ENCODE measurements at regions not wholly inside any gene's neighbourhood (a gene's known extent, or its start where the extent isn't known, plus 50 kb on each side); places are given as distances from the start of the nearest gene placed in this dataset.

GRCh38 chr6:16930432-16930831 is 169.2 kb upstream of the ATXN1 start:
- H3K4me3 ChIP-seq (ENCODE audit: low read length), result no peak overlapping the region
- no peak for TF ChIP-seq ZNF274 (IDR thresholded peaks at IDR 0.05; ENCODE audit: low read depth, low read length)

- H3K4me3 ChIP-seq (ENCODE audit: low read length), result no peak overlapping the region
- TF ChIP-seq ZNF274 (IDR thresholded peaks at IDR 0.05; ENCODE audit: low read depth, low read length), result no peak
Observed at GRCh38 chr6:16929809-16930208, 168.5 kb upstream of the ATXN1 start.

- TF ChIP-seq ZNF274 (IDR thresholded peaks at IDR 0.05; ENCODE audit: low read depth, low read length), result no peak
- H3K4me3 ChIP-seq (ENCODE audit: low read length), result no peak overlapping the region
Observed at GRCh38 chr6:16928387-16928786, 167.1 kb upstream of the ATXN1 start.

GRCh38 chr6:16927205-16927604 is 165.9 kb upstream of the ATXN1 start:
- no peak overlapping the region for H3K4me3 ChIP-seq (ENCODE audit: low read length)
- no peak for TF ChIP-seq ZNF274 (IDR thresholded peaks at IDR 0.05; ENCODE audit: low read depth, low read length)

- no peak for TF ChIP-seq ZNF274 (IDR thresholded peaks at IDR 0.05; ENCODE audit: low read depth, low read length)
- no peak overlapping the region for H3K4me3 ChIP-seq (ENCODE audit: low read length)
Observed at GRCh38 chr6:16925461-16925860, 164.2 kb upstream of the ATXN1 start.

- TF ChIP-seq ZNF274 (IDR thresholded peaks at IDR 0.05; ENCODE audit: low read depth, low read length), result no peak
- no peak overlapping the region for H3K4me3 ChIP-seq (ENCODE audit: low read length)
Observed at GRCh38 chr6:16922282-16922681, 161.0 kb upstream of the ATXN1 start.

- no peak for TF ChIP-seq ZNF274 (IDR thresholded peaks at IDR 0.05; ENCODE audit: low read depth, low read length)
- H3K4me3 ChIP-seq (ENCODE audit: low read length), result no peak overlapping the region
Observed at GRCh38 chr6:16921399-16922110, 160.3 kb upstream of the ATXN1 start.

- TF ChIP-seq ZNF274 (IDR thresholded peaks at IDR 0.05; ENCODE audit: low read depth, low read length), result no peak
- no peak overlapping the region for H3K4me3 ChIP-seq (ENCODE audit: low read length)
Observed at GRCh38 chr6:16918586-16918985, 157.3 kb upstream of the ATXN1 start.

GRCh38 chr6:16914184-16914583 is 152.9 kb upstream of the ATXN1 start:
- TF ChIP-seq ZNF274 (IDR thresholded peaks at IDR 0.05; ENCODE audit: low read depth, low read length), result no peak
- no peak overlapping the region for H3K4me3 ChIP-seq (ENCODE audit: low read length)

- no peak for TF ChIP-seq ZNF274 (IDR thresholded peaks at IDR 0.05; ENCODE audit: low read depth, low read length)
- no peak overlapping the region for H3K4me3 ChIP-seq (ENCODE audit: low read length)
Observed at GRCh38 chr6:16912756-16913155, 151.5 kb upstream of the ATXN1 start.

GRCh38 chr6:16911088-16911487 is 149.8 kb upstream of the ATXN1 start:
- no peak for TF ChIP-seq ZNF274 (IDR thresholded peaks at IDR 0.05; ENCODE audit: low read depth, low read length)
- H3K4me3 ChIP-seq (ENCODE audit: low read length), result no peak overlapping the region

GRCh38 chr6:16909658-16910360 is 148.5 kb upstream of the ATXN1 start:
- no peak for TF ChIP-seq ZNF274 (IDR thresholded peaks at IDR 0.05; ENCODE audit: low read depth, low read length)

GRCh38 chr6:16907991-16908390 is 146.7 kb upstream of the ATXN1 start:
- TF ChIP-seq ZNF274 (IDR thresholded peaks at IDR 0.05; ENCODE audit: low read depth, low read length), result no peak
- H3K4me3 ChIP-seq (ENCODE audit: low read length), result no peak overlapping the region

More at GRCh38 chr6:16909658-16910360, 148.5 kb upstream of the ATXN1 start:
- H3K4me3 ChIP-seq (ENCODE audit: low read length), result no peak overlapping the region

- no peak overlapping the region for H3K4me3 ChIP-seq (ENCODE audit: low read length)
- no peak for TF ChIP-seq ZNF274 (IDR thresholded peaks at IDR 0.05; ENCODE audit: low read depth, low read length)
Observed at GRCh38 chr6:16904957-16905356, 143.7 kb upstream of the ATXN1 start.

GRCh38 chr6:16903470-16903869 is 142.2 kb upstream of the ATXN1 start:
- no peak overlapping the region for H3K4me3 ChIP-seq (ENCODE audit: low read length)
- no peak for TF ChIP-seq ZNF274 (IDR thresholded peaks at IDR 0.05; ENCODE audit: low read depth, low read length)

Measured in GM08714 (cell line).